K562 (cell line): ENCODE measurements at regions not wholly inside any gene's neighbourhood (a gene's known extent, or its start where the extent isn't known, plus 50 kb on each side); places are given as distances from the start of the nearest gene placed in this dataset.

Experiments used
- ATAC-seq: fragments of 200-7000 bp; cut with Tn5 transposase; 3 replicates; pipeline ENCODE4 v1.9.1; 2020; ENCODE audit warnings: moderate library complexity
- BruUV-seq: library from RNA; stranded (reverse); fragments of 400-500 nt; replicated peaks from 2 replicates; lab custom pipeline; 2021; lab: Mats Ljungman, UMichigan
- CTCF ChIA-PET: fragments of 300-600 bp; formaldehyde crosslinking; extraction: SDS; loops from one replicate; lab custom pipeline; 2021; ENCODE audit warnings: low intra/inter-chr PET ratio; lab: Yijun Ruan, JAX
- POLR2A ChIA-PET: fragments of 300-600, 350-650 bp; sonication (Branson Sonifier 250); formaldehyde crosslinking; extraction: SDS; loops from one replicate; lab custom pipeline; 2021; ENCODE audit warnings: antibody characterized with exemption, inconsistent platforms; lab: Yijun Ruan, JAX
- DNase-seq, 4 experiments: peaks; one replicate each; pipeline versions ENCODE4 v3.0.0 to v3.0.0-alpha.2; 2011 to 2018; ENCODE audit warnings: low spot score in 3 of 4, mixed read lengths in 3 of 4; ENCODE audit errors: extremely low read depth in 1 of 4
- FAIRE-seq: peaks from 2 replicates; lab custom pipeline; 2011; peaks lifted over from hg19 to GRCh38; lab: Jason Lieb, UNC
- H2AFZ ChIP-seq: 2 replicates; pipeline ENCODE4 v1.6.0; 2011; ENCODE audit warnings: low read depth, low read length, control low read depth, inconsistent platforms
- H3K27ac ChIP-seq: fragments of 200-600 bp; 3 replicates; pipeline ENCODE4 v1.8.0; 2011; ENCODE audit warnings: low read depth, mild to moderate bottlenecking, control low read depth, inconsistent platforms, low read length, moderate library complexity, mixed read lengths; ENCODE audit errors: extremely low read depth
- H3K27me3 ChIP-seq, 2 experiments: fragments of 300-600 bp in 1 of 2; 2 replicates in 1 of 2; 3 replicates in 1 of 2; pipeline versions ENCODE4 v1.6.0 to v1.8.0; 2011; ENCODE audit warnings: inconsistent platforms in 2 of 2, low read length in 2 of 2, mild to moderate bottlenecking in 1 of 2, mixed read lengths in 1 of 2, moderate library complexity in 1 of 2; ENCODE audit not compliant: control insufficient read depth in 2 of 2, insufficient read depth in 2 of 2
- H3K36me3 ChIP-seq: fragments of 300-600 bp; 3 replicates; pipeline ENCODE4 v1.8.0; 2011; ENCODE audit warnings: mild to moderate bottlenecking, low read length, inconsistent platforms; ENCODE audit not compliant: control insufficient read depth, insufficient read depth
- H3K4me1 ChIP-seq, 2 experiments: fragments of 200-600 bp in 1 of 2; replicated peaks in 1 of 2; 2 replicates in 1 of 2; 3 replicates in 1 of 2; pipeline versions ENCODE4 v1.5.1 to v1.8.0; 2011; ENCODE audit warnings: inconsistent platforms in 2 of 2, low read length in 2 of 2, mild to moderate bottlenecking in 1 of 2, mixed read lengths in 1 of 2, moderate library complexity in 1 of 2; ENCODE audit not compliant: control insufficient read depth in 2 of 2, insufficient read depth in 2 of 2
- H3K4me2 ChIP-seq: 2 replicates; pipeline ENCODE4 v1.6.1; 2011; ENCODE audit warnings: low read length, control low read depth, inconsistent platforms, mixed read lengths; ENCODE audit not compliant: insufficient read depth
- H3K4me3 ChIP-seq: fragments of 200-600 bp; sonication (generic), shearing (Covaris generic); 2 replicates; pipeline ENCODE4 v1.5.1; 2016; ENCODE audit warnings: control low read depth, inconsistent platforms
- H3K79me2 ChIP-seq: fragments of 200-600 bp; 3 replicates; pipeline ENCODE4 v1.8.0; 2011; ENCODE audit warnings: low read length, inconsistent platforms; ENCODE audit not compliant: control insufficient read depth, insufficient read depth
- H3K9ac ChIP-seq, 2 experiments: 2 replicates each; pipeline versions ENCODE4 v1.6.0 to v1.6.1; 2011; ENCODE audit warnings: low read depth in 2 of 2, low read length in 2 of 2, control low read depth in 1 of 2, inconsistent platforms in 1 of 2, mild to moderate bottlenecking in 1 of 2, mixed read lengths in 1 of 2; ENCODE audit not compliant: insufficient read depth in 1 of 2
- H3K9me1 ChIP-seq: one replicate; pipeline ENCODE4 v1.6.0; 2011; ENCODE audit warnings: inconsistent platforms, mild to moderate bottlenecking, low read length, moderate library complexity; ENCODE audit not compliant: control insufficient read depth, insufficient read depth
- H3K9me3 ChIP-seq: replicated peaks from 2 replicates; pipeline ENCODE4 v1.5.1; 2011; ENCODE audit warnings: low read depth, low read length, inconsistent platforms; ENCODE audit not compliant: control insufficient read depth, insufficient read depth
- H4K20me1 ChIP-seq: replicated peaks from 2 replicates; pipeline ENCODE4 v1.6.1; 2011; ENCODE audit warnings: low read length, inconsistent platforms, mixed read lengths; ENCODE audit not compliant: control insufficient read depth, insufficient read depth
- CAMTA2 ChIP-seq: fragments of 250-450 bp; sonication (Bioruptor Pico); conservative IDR thresholded peaks from 2 replicates; pipeline ENCODE4 v1.5.1; 2022
- CC2D1A ChIP-seq: fragments of 450-650 bp; IDR thresholded peaks from 2 replicates; pipeline ENCODE4 v1.6.1; 2017; ENCODE audit warnings: mild to moderate bottlenecking
- ELF1 ChIP-seq: fragments of 200-800 bp; sonication (Bioruptor generic); IDR thresholded peaks from 2 replicates; pipeline ENCODE4 v1.6.1; 2016; ENCODE audit warnings: missing genetic modification characterization, missing compliant biosample characterization
- ESRRA ChIP-seq: fragments of 450-650 bp; IDR thresholded peaks from 2 replicates; pipeline ENCODE4 v1.6.1; 2014; ENCODE audit warnings: low read depth, mild to moderate bottlenecking, moderate library complexity, borderline replicate concordance
- ESRRB ChIP-seq: fragments of 250-450 bp; sonication (Bioruptor Pico); IDR thresholded peaks from 2 replicates; pipeline ENCODE4 v1.5.0; 2020; ENCODE audit warnings: mild to moderate bottlenecking, moderate library complexity, borderline replicate concordance
- GTF2E2 ChIP-seq: fragments of 200-800 bp; sonication (Bioruptor generic); IDR thresholded peaks from 2 replicates; pipeline ENCODE4 v1.6.1; 2016; ENCODE audit warnings: missing genetic modification characterization, missing compliant biosample characterization
- MAFG ChIP-seq: fragments of 450-650 bp; conservative IDR thresholded peaks from 2 replicates; pipeline ENCODE4 v1.6.1; 2016; ENCODE audit warnings: missing genetic modification characterization, missing compliant biosample characterization
- PTBP1 ChIP-seq: fragments of 200-400 bp; formaldehyde crosslinking; IDR thresholded peaks from 2 replicates; pipeline ENCODE4 v1.6.1; 2017; ENCODE audit warnings: low read depth, low read length
- SOX6 ChIP-seq: fragments of 450-650 bp; IDR thresholded peaks from 2 replicates; pipeline ENCODE4 v1.6.1; 2014; ENCODE audit warnings: mild to moderate bottlenecking
- TSC22D4 ChIP-seq: fragments of 450-650 bp; IDR thresholded peaks from 2 replicates; pipeline ENCODE4 v1.6.1; 2016; ENCODE audit warnings: missing genetic modification characterization, missing biosample characterization, control low read depth
- ZNF253 ChIP-seq: fragments of 250-450 bp; sonication (Bioruptor Pico); conservative IDR thresholded peaks from 2 replicates; pipeline ENCODE4 v1.6.1; 2021; ENCODE audit warnings: mild to moderate bottlenecking
- ZNF408 ChIP-seq: fragments of 250-450 bp; sonication (Bioruptor Pico); IDR thresholded peaks from 2 replicates; pipeline ENCODE4 v1.4.0; 2020; ENCODE audit warnings: low read depth, mild to moderate bottlenecking, moderate library complexity
- in situ Hi-C: fragments of 300-500 bp; cut with MboI; formaldehyde crosslinking; loops from 4 replicates; pipeline ENCODE4 v1.15.0; 2018; ENCODE audit warnings: inconsistent platforms, mixed read lengths
- intact Hi-C: fragments of 100-400 bp; cut with micrococcal nuclease; formaldehyde crosslinking; loops from 2 replicates; pipeline ENCODE4 v1.14.2; 2022
- TF ChIP-seq, protein P1 (sequence below): fragments of 450-650 bp; IDR thresholded peaks from 2 replicates; pipeline ENCODE4 v1.6.1; 2016; ENCODE audit warnings: mild to moderate bottlenecking
- TF ChIP-seq, protein P2 (sequence below): fragments of 450-650 bp; IDR thresholded peaks from 2 replicates; pipeline ENCODE4 v1.6.1; 2016; ENCODE audit warnings: missing biosample characterization, missing genetic modification characterization

DNA sequence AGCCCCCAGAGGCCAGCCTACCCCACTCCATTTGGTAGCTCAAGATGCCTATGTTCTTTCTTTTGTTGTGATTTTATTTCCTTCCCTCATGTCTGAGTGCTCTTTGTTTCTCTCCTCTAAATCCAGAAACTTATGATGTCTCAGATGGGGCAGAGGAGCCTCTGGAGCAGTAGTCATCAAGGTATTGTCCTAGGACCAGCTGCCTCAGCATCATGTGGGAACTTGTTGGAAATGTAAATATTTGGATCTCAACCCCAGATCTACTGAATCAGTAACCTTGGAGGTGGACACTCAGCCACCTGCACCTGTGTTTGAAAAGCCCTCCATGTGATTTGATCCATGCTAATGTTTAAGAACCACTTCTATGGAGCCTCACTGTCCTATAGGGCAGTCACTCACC lies 593.1 kb upstream of the PLXNA2 start:
- Histone ChIP-seq H3K27ac (no peak overlapping the region), H3K36me3 (no peaks in the 10 kb centered on the region), H3K27me3 (no peaks in the 10 kb centered on the region), H4K20me1 (no peaks in the 10 kb centered on the region), H3K9ac (no peak overlapping the region), H3K79me2 (no peaks in the 10 kb centered on the region), H2AFZ (no peak overlapping the region), H3K4me1 (no peaks in the 10 kb centered on the region), H3K4me3 (no peak overlapping the region), H3K9me3 (0 out of 2 replicates have a peak, but pooled peaks cover 1% of the 10 kb centered on the region), H3K4me2 (no peak overlapping the region), H3K9me1 (no peaks in the 10 kb centered on the region)
- ATAC-seq (no peak), DNase-seq (no peak), FAIRE-seq (no peak)
- ChIA-PET CTCF (no interaction called here), POLR2A (no interaction called here)
- BruUV-seq = no TSS peak
- in situ Hi-C loops = no loop called here
- no peak for TF ChIP-seq ZNF253
- no peak for TF ChIP-seq CAMTA2
- TF ChIP-seq GTF2E2 (tag) = no peak
- TF ChIP-seq, protein P1, sequence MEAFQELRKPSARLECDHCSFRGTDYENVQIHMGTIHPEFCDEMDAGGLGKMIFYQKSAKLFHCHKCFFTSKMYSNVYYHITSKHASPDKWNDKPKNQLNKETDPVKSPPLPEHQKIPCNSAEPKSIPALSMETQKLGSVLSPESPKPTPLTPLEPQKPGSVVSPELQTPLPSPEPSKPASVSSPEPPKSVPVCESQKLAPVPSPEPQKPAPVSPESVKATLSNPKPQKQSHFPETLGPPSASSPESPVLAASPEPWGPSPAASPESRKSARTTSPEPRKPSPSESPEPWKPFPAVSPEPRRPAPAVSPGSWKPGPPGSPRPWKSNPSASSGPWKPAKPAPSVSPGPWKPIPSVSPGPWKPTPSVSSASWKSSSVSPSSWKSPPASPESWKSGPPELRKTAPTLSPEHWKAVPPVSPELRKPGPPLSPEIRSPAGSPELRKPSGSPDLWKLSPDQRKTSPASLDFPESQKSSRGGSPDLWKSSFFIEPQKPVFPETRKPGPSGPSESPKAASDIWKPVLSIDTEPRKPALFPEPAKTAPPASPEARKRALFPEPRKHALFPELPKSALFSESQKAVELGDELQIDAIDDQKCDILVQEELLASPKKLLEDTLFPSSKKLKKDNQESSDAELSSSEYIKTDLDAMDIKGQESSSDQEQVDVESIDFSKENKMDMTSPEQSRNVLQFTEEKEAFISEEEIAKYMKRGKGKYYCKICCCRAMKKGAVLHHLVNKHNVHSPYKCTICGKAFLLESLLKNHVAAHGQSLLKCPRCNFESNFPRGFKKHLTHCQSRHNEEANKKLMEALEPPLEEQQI = no peak
- no peak for TF ChIP-seq ELF1 (tag)
- no peak for TF ChIP-seq SOX6
- no peak for TF ChIP-seq PTBP1
- TF ChIP-seq CC2D1A = no peak
- TF ChIP-seq ESRRA = no peak
- TF ChIP-seq ZNF408 (CRISPR knock-in tag) = no peak
- no peak for TF ChIP-seq MAFG (tag)
- no peak for TF ChIP-seq ESRRB (CRISPR knock-in tag)
- TF ChIP-seq TSC22D4 (tag) = no peak
- TF ChIP-seq, protein P2, sequence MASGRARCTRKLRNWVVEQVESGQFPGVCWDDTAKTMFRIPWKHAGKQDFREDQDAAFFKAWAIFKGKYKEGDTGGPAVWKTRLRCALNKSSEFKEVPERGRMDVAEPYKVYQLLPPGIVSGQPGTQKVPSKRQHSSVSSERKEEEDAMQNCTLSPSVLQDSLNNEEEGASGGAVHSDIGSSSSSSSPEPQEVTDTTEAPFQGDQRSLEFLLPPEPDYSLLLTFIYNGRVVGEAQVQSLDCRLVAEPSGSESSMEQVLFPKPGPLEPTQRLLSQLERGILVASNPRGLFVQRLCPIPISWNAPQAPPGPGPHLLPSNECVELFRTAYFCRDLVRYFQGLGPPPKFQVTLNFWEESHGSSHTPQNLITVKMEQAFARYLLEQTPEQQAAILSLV (tag) = no peak
- intact Hi-C loops = no loop called here
